Iris pigment epithelial cell (primary cell): ENCODE measurements at regions not wholly inside any gene's neighbourhood (a gene's known extent, or its start where the extent isn't known, plus 50 kb on each side); places are given as distances from the start of the nearest gene placed in this dataset.
A peak's percentile ranks its signal among the peaks of the same experiment; 100 is the strongest.
"Not testable (repeated sequence)": the region's sequence is repeated elsewhere in the genome, so short reads cannot be mapped to it uniquely, and the experiment has no call there.

Source experiments
- DNase-seq: peaks from one replicate; pipeline ENCODE4 v3.0.0-alpha.2; 2011; ENCODE audit warnings: low read depth

GRCh38 chr16:46387720-46388119 lies 233.5 kb downstream of the SHCBP1 start:
- not testable (repeated sequence) for DNase-seq

- not testable (repeated sequence) for DNase-seq
Observed at GRCh38 chr16:46386805-46387620, 234.2 kb downstream of the SHCBP1 start.

- DNase-seq: not testable (repeated sequence)
Observed at GRCh38 chr16:46386110-46386771, 234.9 kb downstream of the SHCBP1 start.

GRCh38 chr16:46384285-46385061 lies 236.7 kb downstream of the SHCBP1 start:
- peak; percentile 32 for DNase-seq

- DNase-seq: not testable (repeated sequence)
Observed at GRCh38 chr16:46383581-46383980, 237.6 kb downstream of the SHCBP1 start.

- peak; percentile 36 for DNase-seq
Observed at GRCh38 chr16:46382791-46383541, 238.2 kb downstream of the SHCBP1 start.

GRCh38 chr16:46382079-46382478 lies 239.1 kb downstream of the SHCBP1 start:
- not testable (repeated sequence) for DNase-seq

GRCh38 chr16:46381344-46381743 lies 239.8 kb downstream of the SHCBP1 start:
- DNase-seq: not testable (repeated sequence)
